B cell (primary cell): ENCODE measurements at regions not wholly inside any gene's neighbourhood (a gene's known extent, or its start where the extent isn't known, plus 50 kb on each side); places are given as distances from the start of the nearest gene placed in this dataset.

ENCODE experiments used
- ATAC-seq: fragments of 200-7000 bp; cut with Tn5 transposase; one replicate; pipeline ENCODE4 v1.10.0; 2021; ENCODE audit warnings: low read depth, mild to moderate bottlenecking, moderate number of reproducible peaks, moderate library complexity
- CTCF ChIA-PET: fragments of 350-600 bp; sonication (Branson Sonifier 250); formaldehyde crosslinking; loops from one replicate; lab custom pipeline; 2021; ENCODE audit warnings: antibody characterized with exemption, inconsistent platforms; lab: Charles Lee
- POLR2A ChIA-PET: fragments of 350-600 bp; sonication (Branson Sonifier 250); formaldehyde crosslinking; loops from one replicate; lab custom pipeline; 2021; ENCODE audit warnings: antibody characterized with exemption; lab: Charles Lee
- DNase-seq: peaks from one replicate; pipeline ENCODE4 v3.0.0; 2013
- H2AFZ ChIP-seq: 2 replicates; pipeline ENCODE4 v1.6.1; 2012; ENCODE audit warnings: mild to moderate bottlenecking, low read depth, low read length; ENCODE audit not compliant: insufficient read depth, poor library complexity, severe bottlenecking
- H3K27ac ChIP-seq, 2 donors: 1 replicate in 1 of 2; 2 replicates in 1 of 2; pipeline ENCODE4 v1.5.1; 2012 to 2013; ENCODE audit warnings: low read length in 2 of 2, mild to moderate bottlenecking in 2 of 2, moderate library complexity in 1 of 2
- H3K27me3 ChIP-seq, 4 experiments: fragments of 200-600 bp in 1 of 4; sonication (generic) in 1 of 4; replicated peaks in 1 of 4; 1 replicate in 2 of 4; 2 replicates in 2 of 4; pipeline versions ENCODE4 v1.6.1 to v1.7.0; 2013 to 2016; ENCODE audit warnings: low read length in 3 of 4, mild to moderate bottlenecking in 2 of 4, mixed read lengths in 1 of 4, moderate library complexity in 1 of 4; ENCODE audit not compliant: insufficient read depth in 4 of 4, control insufficient read depth in 3 of 4; ENCODE audit errors: control extremely low read depth in 1 of 4
- H3K36me3 ChIP-seq, 2 experiments: replicated peaks in 1 of 2; 1 replicate in 1 of 2; 2 replicates in 1 of 2; pipeline versions ENCODE4 v1.6.1 to v1.7.1; 2013; ENCODE audit warnings: low read length in 1 of 2; ENCODE audit not compliant: insufficient read depth in 2 of 2, control insufficient read depth in 1 of 2; ENCODE audit errors: control extremely low read depth in 1 of 2, extremely low read depth in 1 of 2
- H3K4me1 ChIP-seq, 2 donors: fragments of 200-600 bp in 1 of 2; sonication (generic) in 1 of 2; 1 replicate in 1 of 2; 2 replicates in 1 of 2; pipeline versions ENCODE4 v1.5.1 to v1.6.1; 2013 to 2017; ENCODE audit warnings: low read length in 2 of 2; ENCODE audit not compliant: control insufficient read depth in 2 of 2, insufficient read depth in 2 of 2
- H3K4me2 ChIP-seq: replicated peaks from 2 replicates; pipeline ENCODE3; 2012; ENCODE audit warnings: mild to moderate bottlenecking, low read depth, low read length; ENCODE audit not compliant: poor library complexity, severe bottlenecking
- H3K4me3 ChIP-seq, 5 experiments: fragments of 200-600 bp in 1 of 5; sonication (generic) in 1 of 5; 1 replicate in 3 of 5; 2 replicates in 2 of 5; pipeline versions ENCODE4 v1.5.1 to v1.7.0; 2011 to 2016; ENCODE audit warnings: low read length in 4 of 5, mild to moderate bottlenecking in 4 of 5, low read depth in 2 of 5, control low read depth in 1 of 5, moderate library complexity in 1 of 5; ENCODE audit not compliant: insufficient read depth in 1 of 5; ENCODE audit errors: control extremely low read depth in 1 of 5, extremely low read depth in 1 of 5
- H3K79me2 ChIP-seq: fragments of 200-600 bp; sonication (generic); one replicate; pipeline ENCODE4 v1.6.0; 2016; ENCODE audit warnings: low read length; ENCODE audit not compliant: control insufficient read depth, insufficient read depth
- H3K9ac ChIP-seq: fragments of 200-600 bp; sonication (generic); 2 replicates; pipeline ENCODE4 v1.6.1; 2017; ENCODE audit warnings: mild to moderate bottlenecking, low read length, moderate library complexity
- H3K9me3 ChIP-seq, 3 donors: one replicate each; pipeline versions ENCODE4 v1.6.1 to v1.7.1; 2013; ENCODE audit warnings: low read length in 2 of 3; ENCODE audit not compliant: control insufficient read depth in 2 of 3, insufficient read depth in 1 of 3; ENCODE audit errors: control extremely low read depth in 1 of 3
- H4K20me1 ChIP-seq: 2 replicates; pipeline ENCODE4 v1.6.0; 2012; ENCODE audit warnings: mild to moderate bottlenecking, low read length; ENCODE audit not compliant: insufficient read depth, control insufficient read depth, poor library complexity, severe bottlenecking
- H3K27ac Mint-ChIP-seq: one replicate; pipeline ENCODE4 v1.8.0; 2021; ENCODE audit warnings: mixed read lengths
- H3K27me3 Mint-ChIP-seq: one replicate; pipeline ENCODE4 v1.8.0; 2021; ENCODE audit warnings: mixed read lengths
- H3K4me1 Mint-ChIP-seq: one replicate; pipeline ENCODE4 v1.8.0; 2021; ENCODE audit warnings: mixed read lengths
- H3K4me3 Mint-ChIP-seq: one replicate; pipeline ENCODE4 v1.8.0; 2021; ENCODE audit warnings: mixed read lengths
- H3K9me3 Mint-ChIP-seq: one replicate; pipeline ENCODE4 v1.8.0; 2022; ENCODE audit warnings: mixed read lengths; ENCODE audit not compliant: insufficient read depth
- CTCF ChIP-seq: fragments of 200-600 bp; IDR thresholded peaks from one replicate; pipeline ENCODE4 v1.8.0; 2022; ENCODE audit warnings: antibody characterized with exemption, mild to moderate bottlenecking
- EZH2 ChIP-seq: IDR thresholded peaks from 2 replicates; pipeline ENCODE4 v1.6.1; 2012; ENCODE audit warnings: borderline replicate concordance, low read depth, mild to moderate bottlenecking, moderate library complexity, low read length; ENCODE audit not compliant: insufficient read depth, poor library complexity, severe bottlenecking
- WGBS: methylation state at CpG from one replicate; pipeline ENCODE4 v1.1.5; 2013; ENCODE audit warnings: missing lambda C conversion rate; ENCODE audit not compliant: insufficient coverage; 5-methylcytosine and 5-hydroxymethylcytosine counted together
- intact Hi-C: fragments of 100-400 bp; cut with micrococcal nuclease; formaldehyde crosslinking; loops from one replicate; pipeline ENCODE4 v1.10.0; 2022

DNA sequence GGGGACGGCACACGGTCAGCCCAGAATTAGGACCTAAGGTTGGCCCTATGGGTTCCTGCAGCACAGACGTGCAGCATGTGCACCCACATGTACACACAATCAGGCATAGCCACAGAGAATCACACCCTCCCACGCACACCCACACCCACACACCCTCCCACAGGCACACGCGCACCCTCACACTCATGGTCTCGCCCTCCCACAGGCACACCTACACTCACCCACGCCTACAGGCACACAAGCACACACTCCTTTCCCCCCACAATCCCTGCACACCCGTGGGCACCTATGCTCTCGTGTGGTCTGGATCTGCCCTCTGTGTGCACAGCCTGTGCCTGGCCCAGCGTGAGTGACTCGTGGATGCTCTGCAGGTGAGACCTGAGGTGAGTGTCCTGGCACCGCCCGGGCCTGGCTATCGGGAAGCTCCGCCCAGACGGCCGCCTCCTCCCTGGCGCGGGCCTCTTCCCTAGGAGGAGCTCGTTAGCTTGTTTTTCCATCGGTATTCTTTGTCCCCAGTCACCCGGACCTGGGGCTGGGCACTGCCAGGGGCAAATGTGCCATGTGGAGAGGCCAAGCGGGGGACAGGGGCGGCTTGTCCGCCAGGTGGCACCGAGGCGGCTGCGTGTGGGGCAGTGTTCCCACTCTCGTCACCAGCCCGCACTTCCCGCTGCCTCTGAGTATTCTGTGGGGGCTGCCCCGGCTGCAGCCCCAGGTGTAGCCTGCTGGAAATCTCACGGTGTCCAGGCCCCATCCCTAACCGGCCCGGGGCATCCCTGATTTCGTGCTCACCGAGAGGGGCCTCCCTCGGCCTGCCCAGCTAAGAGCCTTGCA lies 110.2 kb upstream of the FAM20C start:
- no peak for DNase-seq
- no peak overlapping the region for H2AFZ ChIP-seq
- no peaks in the 10 kb centered on the region for H3K4me1 ChIP-seq
- Mint-ChIP-seq H3K27me3 (peaks cover 9% of the 10 kb centered on the region), H3K4me1 (no peaks in the 10 kb centered on the region), H3K9me3 (no peaks in the 10 kb centered on the region), H3K4me3 (no peak overlapping the region), H3K27ac (no peak overlapping the region)
- no peaks in the 10 kb centered on the region for H3K36me3 ChIP-seq
- ChIA-PET CTCF (no interaction called here), POLR2A (no interaction called here)
- H3K4me3 ChIP-seq = no peak overlapping the region
- H3K79me2 ChIP-seq = no peaks in the 10 kb centered on the region
- no peaks in the 10 kb centered on the region for H4K20me1 ChIP-seq
- H3K27ac ChIP-seq = no peak overlapping the region
- WGBS = 83% methylated on average over 38 of the region's 39 CpGs
- H3K27me3 ChIP-seq = peaks cover 0 to 9% (median 0%) of the 10 kb centered on the region in 4 experiments
- no peak overlapping the region for H3K4me2 ChIP-seq
- TF ChIP-seq CTCF = no peak
- TF ChIP-seq EZH2 = no peak
- intact Hi-C loops = no loop called here
- no peaks in the 10 kb centered on the region for H3K9me3 ChIP-seq
- ATAC-seq = no peak
- H3K9ac ChIP-seq = no peak overlapping the region

GRCh38 chr7:82757-83155 lies 109.6 kb upstream of the FAM20C start:
- intact Hi-C loops = no loop called here
- peaks cover 9% of the 10 kb centered on the region for H3K27me3 Mint-ChIP-seq
- no peak overlapping the region for H3K27ac Mint-ChIP-seq

More at GRCh38 chr7:82757-83155, 109.6 kb upstream of the FAM20C start:
- Histone ChIP-seq H3K27ac (no peak overlapping the region), H3K27me3 (peaks cover 0 to 9% (median 0%) of the 10 kb centered on the region in 4 experiments), H3K9me3 (no peaks in the 10 kb centered on the region), H3K4me1 (no peaks in the 10 kb centered on the region), H3K9ac (no peak overlapping the region), H3K4me2 (no peak overlapping the region), H3K4me3 (no peak overlapping the region), H3K36me3 (no peaks in the 10 kb centered on the region), H2AFZ (no peak overlapping the region), H3K79me2 (no peaks in the 10 kb centered on the region), H4K20me1 (no peaks in the 10 kb centered on the region)
- Mint-ChIP-seq H3K4me3 (no peak overlapping the region), H3K9me3 (no peaks in the 10 kb centered on the region), H3K4me1 (no peaks in the 10 kb centered on the region)
- POLR2A ChIA-PET = no interaction called here
- no peak for ATAC-seq
- 96% methylated on average over 6 of the region's 11 CpGs for WGBS
- no peak for DNase-seq
- CTCF ChIA-PET = no interaction called here
- TF ChIP-seq CTCF = no peak
- TF ChIP-seq EZH2 = no peak
